Endothelial cell of umbilical vein (primary cell): ENCODE measurements at regions not wholly inside any gene's neighbourhood (a gene's known extent, or its start where the extent isn't known, plus 50 kb on each side); places are given as distances from the start of the nearest gene placed in this dataset.

Experiments used
- CTCF ChIP-seq, 2 donors: IDR thresholded peaks; 1 replicate in 1 of 2; 2 replicates in 1 of 2; pipeline ENCODE4 v1.5.1; 2011; ENCODE audit warnings: low read length in 2 of 2, mild to moderate bottlenecking in 2 of 2, moderate library complexity in 2 of 2, control low read depth in 1 of 2, inconsistent platforms in 1 of 2, low read depth in 1 of 2; ENCODE audit not compliant: insufficient read depth in 1 of 2; ENCODE audit errors: extremely low read depth in 1 of 2
- EZH2 ChIP-seq: IDR thresholded peaks from 2 replicates; pipeline ENCODE4 v1.6.1; 2012; ENCODE audit warnings: borderline replicate concordance, low read depth, mild to moderate bottlenecking, moderate library complexity, low read length, inconsistent platforms; ENCODE audit not compliant: severe bottlenecking
- GATA2 ChIP-seq: IDR thresholded peaks from 2 replicates; pipeline ENCODE4 v1.7.0; 2011; ENCODE audit warnings: low read depth, mild to moderate bottlenecking, moderate library complexity, mixed read lengths, low read length; ENCODE audit not compliant: insufficient read length, insufficient read depth
- JUN ChIP-seq: IDR thresholded peaks from 2 replicates; pipeline ENCODE4 v1.6.1; 2011; ENCODE audit warnings: borderline replicate concordance, low read depth; ENCODE audit not compliant: insufficient read length, insufficient read depth
- MAX ChIP-seq: IDR thresholded peaks from 2 replicates; pipeline ENCODE4 v1.6.1; 2011; ENCODE audit not compliant: insufficient read depth, insufficient read length
- MYC ChIP-seq: IDR thresholded peaks from one replicate; pipeline ENCODE4 v1.6.1; 2011; ENCODE audit warnings: mild to moderate bottlenecking, low read depth, low read length
- POLR2A ChIP-seq: IDR thresholded peaks from 2 replicates; pipeline ENCODE4 v1.6.1; 2012; ENCODE audit warnings: low read depth, mild to moderate bottlenecking, control low read depth, low read length
- POLR2AphosphoS5 ChIP-seq: IDR thresholded peaks from 2 replicates; pipeline ENCODE4 v1.6.1; 2012; ENCODE audit warnings: low read depth, mild to moderate bottlenecking, control low read depth, low read length, moderate library complexity; ENCODE audit not compliant: insufficient read depth

- no peak for TF ChIP-seq POLR2A
- TF ChIP-seq CTCF (IDR thresholded peaks at IDR 0.05; ENCODE audit: extremely low read depth in 1 of 2, insufficient read depth in 1 of 2, low read depth in 1 of 2, low read length in 2 of 2): no peak
- TF ChIP-seq EZH2: no peak
- no peak for TF ChIP-seq MAX
- no peak for TF ChIP-seq MYC
- TF ChIP-seq POLR2AphosphoS5: no peak
- TF ChIP-seq GATA2: no peak
- TF ChIP-seq JUN: no peak
These were observed 57.5 kb upstream of the PPARA start for GRCh38 chr22:46092670-46093410.
